Ishikawa (cell line): ENCODE measurements at regions not wholly inside any gene's neighbourhood (a gene's known extent, or its start where the extent isn't known, plus 50 kb on each side); places are given as distances from the start of the nearest gene placed in this dataset.

ENCODE experiments used
- CEBPB ChIP-seq: IDR thresholded peaks from 2 replicates; pipeline ENCODE4 v1.6.1; 2012
- CREB1 ChIP-seq: IDR thresholded peaks from 2 replicates; pipeline ENCODE4 v1.6.1; 2012; ENCODE audit warnings: low read depth
- EGR1 ChIP-seq: IDR thresholded peaks from 2 replicates; pipeline ENCODE4 v1.6.1; 2012
- EP300 ChIP-seq: IDR thresholded peaks from 2 replicates; pipeline ENCODE4 v1.6.1; 2012; ENCODE audit warnings: borderline replicate concordance
- FOXM1 ChIP-seq: IDR thresholded peaks from 2 replicates; pipeline ENCODE4 v1.6.1; 2012; ENCODE audit warnings: low read depth, borderline replicate concordance
- NFIC ChIP-seq: IDR thresholded peaks from 2 replicates; pipeline ENCODE4 v1.6.1; 2012
- RAD21 ChIP-seq: IDR thresholded peaks from 2 replicates; pipeline ENCODE4 v1.6.1; 2012; ENCODE audit warnings: low read depth
- TAF1 ChIP-seq: IDR thresholded peaks from 2 replicates; pipeline ENCODE4 v1.6.1; 2012; ENCODE audit warnings: low read depth, mild to moderate bottlenecking
- TCF12 ChIP-seq: IDR thresholded peaks from 2 replicates; pipeline ENCODE4 v1.6.1; 2012; ENCODE audit warnings: low read depth
- TEAD4 ChIP-seq: IDR thresholded peaks from 2 replicates; pipeline ENCODE4 v1.6.1; 2012
- USF1 ChIP-seq: IDR thresholded peaks from 2 replicates; pipeline ENCODE4 v1.6.1; 2012
- YY1 ChIP-seq: IDR thresholded peaks from 2 replicates; pipeline ENCODE4 v1.6.1; 2012; ENCODE audit warnings: low read depth
- ZBTB7A ChIP-seq: IDR thresholded peaks from 2 replicates; pipeline ENCODE4 v1.6.1; 2012; ENCODE audit warnings: low read depth
- TF ChIP-seq, protein P1 (sequence below): IDR thresholded peaks from 2 replicates; pipeline ENCODE4 v1.6.1; 2012; ENCODE audit warnings: low read depth, mild to moderate bottlenecking
- TF ChIP-seq, protein P2 (sequence below): IDR thresholded peaks from 2 replicates; pipeline ENCODE4 v1.6.1; 2012

GRCh38 chr21:15203740-15204139 is 138.9 kb upstream of the NRIP1 start:
- no peak for TF ChIP-seq RAD21
- TF ChIP-seq USF1, result no peak
- no peak for TF ChIP-seq TEAD4
- no peak for TF ChIP-seq FOXM1
- no peak for TF ChIP-seq TAF1
- no peak for TF ChIP-seq NFIC
- TF ChIP-seq ZBTB7A, result no peak
- no peak for TF ChIP-seq EGR1
- TF ChIP-seq CEBPB, result no peak
- no peak for TF ChIP-seq YY1
- TF ChIP-seq EP300, result no peak
- no peak for TF ChIP-seq TCF12
- TF ChIP-seq, protein P1, sequence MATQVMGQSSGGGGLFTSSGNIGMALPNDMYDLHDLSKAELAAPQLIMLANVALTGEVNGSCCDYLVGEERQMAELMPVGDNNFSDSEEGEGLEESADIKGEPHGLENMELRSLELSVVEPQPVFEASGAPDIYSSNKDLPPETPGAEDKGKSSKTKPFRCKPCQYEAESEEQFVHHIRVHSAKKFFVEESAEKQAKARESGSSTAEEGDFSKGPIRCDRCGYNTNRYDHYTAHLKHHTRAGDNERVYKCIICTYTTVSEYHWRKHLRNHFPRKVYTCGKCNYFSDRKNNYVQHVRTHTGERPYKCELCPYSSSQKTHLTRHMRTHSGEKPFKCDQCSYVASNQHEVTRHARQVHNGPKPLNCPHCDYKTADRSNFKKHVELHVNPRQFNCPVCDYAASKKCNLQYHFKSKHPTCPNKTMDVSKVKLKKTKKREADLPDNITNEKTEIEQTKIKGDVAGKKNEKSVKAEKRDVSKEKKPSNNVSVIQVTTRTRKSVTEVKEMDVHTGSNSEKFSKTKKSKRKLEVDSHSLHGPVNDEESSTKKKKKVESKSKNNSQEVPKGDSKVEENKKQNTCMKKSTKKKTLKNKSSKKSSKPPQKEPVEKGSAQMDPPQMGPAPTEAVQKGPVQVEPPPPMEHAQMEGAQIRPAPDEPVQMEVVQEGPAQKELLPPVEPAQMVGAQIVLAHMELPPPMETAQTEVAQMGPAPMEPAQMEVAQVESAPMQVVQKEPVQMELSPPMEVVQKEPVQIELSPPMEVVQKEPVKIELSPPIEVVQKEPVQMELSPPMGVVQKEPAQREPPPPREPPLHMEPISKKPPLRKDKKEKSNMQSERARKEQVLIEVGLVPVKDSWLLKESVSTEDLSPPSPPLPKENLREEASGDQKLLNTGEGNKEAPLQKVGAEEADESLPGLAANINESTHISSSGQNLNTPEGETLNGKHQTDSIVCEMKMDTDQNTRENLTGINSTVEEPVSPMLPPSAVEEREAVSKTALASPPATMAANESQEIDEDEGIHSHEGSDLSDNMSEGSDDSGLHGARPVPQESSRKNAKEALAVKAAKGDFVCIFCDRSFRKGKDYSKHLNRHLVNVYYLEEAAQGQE, result no peak

GRCh38 chr21:15204140-15204969 is 139.6 kb upstream of the NRIP1 start:
- TF ChIP-seq EP300 (peak; percentile 70; the same call in 1 of the 2 replicates), NFIC (peak; percentile 91), CEBPB (no peak), USF1 (no peak), RAD21 (no peak), TEAD4 (peak; percentile 59; the same call in 1 of the 2 replicates), TCF12 (peak; percentile 69), YY1 (no peak), FOXM1 (peak; percentile 63; the same call in 1 of the 2 replicates)
- TF ChIP-seq, protein P1, result no peak

DNA sequence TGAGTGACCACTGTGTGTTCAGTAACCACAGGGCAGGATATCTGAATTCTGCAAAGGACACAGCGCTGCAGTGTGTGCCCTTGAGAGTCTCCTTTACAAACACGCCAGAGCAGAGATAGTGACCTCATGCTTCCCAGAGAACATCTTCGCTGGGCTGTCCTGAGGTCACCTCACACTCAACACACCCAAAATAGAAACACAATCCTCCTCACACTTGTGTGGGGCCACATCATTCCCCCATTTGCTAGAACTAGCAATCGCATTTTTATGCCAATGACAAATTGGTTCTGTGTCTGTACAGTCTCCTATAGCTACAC is 140.1 kb upstream of the NRIP1 start:
- TF ChIP-seq, protein P2, sequence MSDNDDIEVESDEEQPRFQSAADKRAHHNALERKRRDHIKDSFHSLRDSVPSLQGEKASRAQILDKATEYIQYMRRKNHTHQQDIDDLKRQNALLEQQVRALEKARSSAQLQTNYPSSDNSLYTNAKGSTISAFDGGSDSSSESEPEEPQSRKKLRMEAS, result no peak
- TF ChIP-seq, protein P1, result no peak
- TF ChIP-seq ZBTB7A (no peak), TAF1 (no peak), EP300 (no peak), NFIC (no peak), FOXM1 (no peak), EGR1 (no peak), CEBPB (no peak), USF1 (no peak), TEAD4 (no peak), YY1 (no peak), TCF12 (no peak), RAD21 (no peak), CREB1 (no peak)

- TF ChIP-seq YY1 (no peak), CREB1 (no peak), FOXM1 (no peak), TEAD4 (no peak), NFIC (no peak), TAF1 (no peak), EP300 (no peak), RAD21 (no peak), EGR1 (no peak)
- TF ChIP-seq, protein P1, result no peak
Measured at GRCh38 chr21:15206514-15206913, 141.7 kb upstream of the NRIP1 start.
